Urothelium cell line (cell line): ENCODE measurements at regions not wholly inside any gene's neighbourhood (a gene's known extent, or its start where the extent isn't known, plus 50 kb on each side); places are given as distances from the start of the nearest gene placed in this dataset.
"Not testable (repeated sequence)": the region's sequence is repeated elsewhere in the genome, so short reads cannot be mapped to it uniquely, and the experiment has no call there.

Source experiments
- DNase-seq: peaks from one replicate; pipeline ENCODE4 v3.0.0; 2011; ENCODE audit warnings: low spot score, mixed read lengths
- FAIRE-seq: peaks from 2 replicates; lab custom pipeline; 2011; peaks lifted over from hg19 to GRCh38; lab: Jason Lieb, UNC

DNA sequence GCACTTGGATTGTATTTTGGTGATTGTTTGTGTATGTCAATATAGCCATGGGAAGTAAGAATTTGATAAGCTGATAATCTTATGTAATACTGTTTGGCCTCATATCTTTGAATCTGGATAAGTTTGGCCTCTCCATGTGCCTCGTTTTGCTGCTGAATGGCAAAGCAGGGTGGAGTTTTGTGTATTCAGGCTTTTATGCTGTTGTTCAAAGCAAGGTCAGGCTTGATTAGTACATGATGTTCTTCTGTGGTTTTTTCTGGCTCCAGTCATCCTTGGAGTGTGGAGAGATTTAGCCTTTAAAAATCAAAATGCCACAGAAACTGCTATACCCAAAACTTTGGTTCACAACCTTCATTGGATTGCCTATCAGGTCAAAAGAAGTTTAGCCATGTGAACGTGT, 728.9 kb upstream of the GJE1 start:
- FAIRE-seq = no peak

GRCh38 chr6:141403103-141403502, 729.6 kb upstream of the GJE1 start:
- no peak for FAIRE-seq
- no peak for DNase-seq

More for the DNA sequence above, 728.9 kb upstream of the GJE1 start:
- DNase-seq = no peak

- no peak for DNase-seq
- no peak for FAIRE-seq
Observed at GRCh38 chr6:141402489-141402888, 730.2 kb upstream of the GJE1 start.

DNA sequence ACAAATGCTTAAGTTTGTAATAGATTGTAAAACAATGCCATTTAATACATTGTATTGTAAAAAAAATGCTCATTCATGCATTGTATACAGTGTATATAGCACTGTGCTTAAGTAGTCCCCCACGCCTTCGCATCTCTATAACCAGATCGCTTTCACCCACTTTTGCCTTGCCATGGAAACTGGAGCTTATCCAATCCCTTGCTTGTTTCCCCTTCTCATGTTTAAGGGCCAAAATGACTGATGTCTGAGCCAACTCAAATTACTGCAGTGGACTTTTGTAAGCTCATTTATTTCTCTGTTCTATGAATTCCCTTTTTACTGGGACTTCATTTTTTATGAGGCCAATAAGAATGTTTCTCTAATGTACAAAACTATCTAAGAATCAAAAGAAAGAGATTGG, 730.9 kb upstream of the GJE1 start:
- DNase-seq (no peak), FAIRE-seq (no peak)

GRCh38 chr6:141401168-141401567, 731.6 kb upstream of the GJE1 start:
- DNase-seq (no peak), FAIRE-seq (no peak)

DNA sequence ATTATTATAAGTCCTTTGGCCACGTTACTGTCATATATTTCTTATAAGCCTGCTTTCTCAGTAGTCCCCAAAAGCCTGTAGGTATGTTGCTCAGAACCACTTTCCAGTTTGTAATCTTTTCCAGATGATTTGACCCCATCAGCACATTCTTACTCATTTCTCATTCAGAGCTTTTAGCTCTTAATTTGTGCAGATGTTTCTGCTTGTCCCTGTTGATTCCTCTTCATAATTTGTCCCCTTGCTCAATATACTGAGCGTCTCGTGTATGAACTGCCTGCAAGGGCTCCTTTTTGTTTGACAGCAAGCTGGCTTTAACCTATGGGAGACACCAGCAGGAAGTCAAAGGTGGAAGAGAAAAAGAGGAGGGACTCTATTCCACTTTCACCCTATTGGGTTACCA, 733.8 kb upstream of the GJE1 start:
- no peak for DNase-seq
- no peak for FAIRE-seq

DNA sequence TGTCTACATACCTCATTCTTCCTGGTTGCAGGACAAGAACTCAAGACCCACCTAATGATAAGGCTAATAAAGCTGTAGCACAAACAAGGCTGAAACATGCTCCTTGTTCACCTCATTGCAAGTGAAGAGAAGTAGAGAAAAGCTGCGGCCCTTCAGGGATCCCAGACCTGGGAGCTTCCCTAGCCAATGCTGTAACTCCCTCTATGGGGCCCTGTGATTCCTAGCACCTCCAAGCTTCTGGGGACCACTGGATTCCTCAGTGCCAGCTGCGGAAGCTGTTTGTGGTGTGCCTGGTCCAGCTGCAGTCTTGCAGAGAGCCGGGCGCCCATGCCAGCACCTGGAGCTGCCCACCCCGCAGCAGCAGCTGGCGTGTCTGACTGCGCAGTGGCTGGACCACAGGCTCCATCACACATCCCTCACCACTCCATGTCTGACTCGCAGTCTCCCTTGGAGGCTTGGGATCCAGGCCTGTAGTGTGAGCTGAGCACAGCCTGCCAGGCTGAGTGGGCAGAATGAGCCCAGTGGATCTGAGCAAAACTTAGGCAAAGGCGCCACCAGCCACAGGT, 737.2 kb upstream of the GJE1 start:
- DNase-seq (no peak), FAIRE-seq (no peak)

- FAIRE-seq = no peak
- no peak for DNase-seq
Observed at GRCh38 chr6:141394565-141395051, 738.1 kb upstream of the GJE1 start.

- FAIRE-seq (no peak), DNase-seq (no peak)
Observed at GRCh38 chr6:141394125-141394536, 738.6 kb upstream of the GJE1 start.

DNA sequence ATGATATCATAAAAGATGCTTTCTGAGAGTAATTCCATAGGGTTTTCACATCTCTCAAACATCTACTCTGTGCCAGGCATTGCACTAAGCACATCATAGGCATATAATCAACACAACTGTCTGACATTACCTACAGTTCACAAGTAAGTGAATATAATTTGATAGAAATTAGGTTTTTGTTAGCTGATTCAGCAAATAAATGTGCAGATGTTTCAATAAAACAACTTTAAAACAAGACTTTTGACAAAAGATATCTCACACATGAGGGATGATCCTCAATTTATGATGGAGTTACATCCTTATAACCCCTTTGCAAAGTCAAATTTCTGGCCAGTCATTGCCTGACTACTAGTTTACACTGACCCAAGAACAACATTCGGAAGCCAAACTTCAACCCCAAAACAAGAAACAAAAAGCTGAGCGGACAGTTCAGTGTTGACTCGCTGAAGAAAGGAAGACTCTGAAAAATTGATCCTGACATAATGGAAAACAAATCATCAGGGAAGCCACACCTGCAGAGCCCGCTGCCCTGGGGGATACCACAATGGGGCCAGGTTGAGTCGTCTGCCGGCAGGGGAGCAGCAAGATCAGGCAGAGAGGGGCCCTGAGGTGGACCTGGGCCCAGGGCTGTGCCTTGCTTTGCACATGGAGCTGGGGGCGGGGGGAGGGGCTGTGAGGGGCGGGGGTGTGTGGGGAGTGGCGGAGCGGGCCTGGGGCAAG, 739.2 kb upstream of the GJE1 start:
- FAIRE-seq (no peak), DNase-seq (no peak)

- not testable (repeated sequence) for FAIRE-seq, DNase-seq
Observed at GRCh38 chr6:141391135-141391534, 741.6 kb upstream of the GJE1 start.

- DNase-seq (no peak), FAIRE-seq (no peak)
Observed at GRCh38 chr6:141388666-141389065, 744.1 kb upstream of the GJE1 start.

DNA sequence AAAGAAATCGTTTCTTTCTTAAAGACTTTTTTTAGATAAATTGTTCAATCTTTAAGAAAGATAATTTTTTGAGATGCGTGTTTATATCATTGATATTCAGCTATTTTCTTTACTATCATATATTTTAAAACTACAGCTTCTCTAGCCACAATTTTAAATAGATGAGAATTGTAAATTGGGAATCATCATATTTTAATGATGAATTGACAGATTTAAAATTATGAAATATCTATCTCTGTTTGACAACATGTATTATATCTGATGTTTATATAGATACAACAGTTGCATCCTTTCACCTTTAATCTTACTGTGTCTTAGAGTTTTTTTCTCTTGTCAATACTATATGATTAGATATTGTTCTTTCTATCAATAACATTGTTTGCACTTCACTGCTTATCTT, 762.3 kb upstream of the GJE1 start:
- DNase-seq = no peak
- no peak for FAIRE-seq

DNA sequence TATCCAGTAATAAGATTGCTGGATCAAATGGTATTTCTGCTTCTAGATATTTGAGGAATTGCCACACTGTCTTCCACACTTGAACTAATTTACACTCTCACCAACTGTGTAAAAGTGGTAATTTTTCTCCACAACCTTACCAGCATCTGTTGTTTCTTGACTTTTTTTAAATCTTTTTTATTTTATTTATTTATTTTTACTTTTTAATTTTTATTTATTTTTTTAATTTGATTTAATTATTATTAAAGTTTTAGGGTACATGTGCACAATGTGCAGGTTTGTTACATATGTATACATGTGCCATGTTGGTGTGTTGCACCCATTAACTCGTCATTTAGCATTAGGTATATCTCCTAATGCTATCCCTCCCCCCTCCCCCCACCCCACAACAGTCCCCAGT, 765.9 kb upstream of the GJE1 start:
- FAIRE-seq, DNase-seq: not testable (repeated sequence)

DNA sequence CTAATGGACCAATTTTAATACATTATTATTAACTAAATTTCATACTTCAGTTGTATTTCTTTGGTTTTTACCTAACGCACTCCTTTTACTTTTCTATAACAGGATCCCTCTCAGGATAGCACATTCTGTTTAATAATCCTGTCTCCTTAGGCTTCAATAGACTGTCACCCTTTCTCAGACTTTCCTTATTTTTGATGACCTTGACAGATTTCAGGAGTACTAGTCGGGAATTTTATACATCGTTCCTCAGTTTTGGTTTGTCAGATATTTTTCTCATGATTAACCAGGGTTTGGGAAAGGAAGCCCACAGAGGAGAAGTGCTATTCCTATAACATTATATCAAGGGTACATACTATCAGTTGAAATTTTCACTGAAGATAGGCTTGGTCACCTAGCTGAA, 768.0 kb upstream of the GJE1 start:
- no peak for DNase-seq
- FAIRE-seq = no peak

GRCh38 chr6:141364232-141364631, 768.5 kb upstream of the GJE1 start:
- FAIRE-seq (no peak), DNase-seq (no peak)

DNA sequence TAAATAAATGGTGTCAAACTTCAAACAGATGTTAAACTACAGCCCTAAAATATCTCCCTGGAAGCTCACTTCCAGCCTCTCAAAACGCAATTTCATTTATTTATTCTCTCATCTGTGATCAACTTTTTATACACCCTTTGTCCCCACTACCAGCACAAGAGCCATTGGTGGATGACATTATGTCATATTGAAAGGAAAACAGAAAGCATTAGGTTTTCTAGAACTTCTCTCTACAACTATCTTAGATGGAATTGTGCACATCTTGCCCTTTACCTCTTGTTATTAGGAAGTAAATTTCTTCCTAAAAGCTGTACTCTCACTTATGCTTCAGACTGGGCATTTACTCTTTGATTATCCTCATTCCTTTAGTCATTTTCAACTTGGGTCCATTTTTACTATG, 771.2 kb upstream of the GJE1 start:
- DNase-seq (no peak), FAIRE-seq (no peak)

GRCh38 chr6:141359953-141360352, 772.8 kb upstream of the GJE1 start:
- FAIRE-seq = no peak
- no peak for DNase-seq

DNA sequence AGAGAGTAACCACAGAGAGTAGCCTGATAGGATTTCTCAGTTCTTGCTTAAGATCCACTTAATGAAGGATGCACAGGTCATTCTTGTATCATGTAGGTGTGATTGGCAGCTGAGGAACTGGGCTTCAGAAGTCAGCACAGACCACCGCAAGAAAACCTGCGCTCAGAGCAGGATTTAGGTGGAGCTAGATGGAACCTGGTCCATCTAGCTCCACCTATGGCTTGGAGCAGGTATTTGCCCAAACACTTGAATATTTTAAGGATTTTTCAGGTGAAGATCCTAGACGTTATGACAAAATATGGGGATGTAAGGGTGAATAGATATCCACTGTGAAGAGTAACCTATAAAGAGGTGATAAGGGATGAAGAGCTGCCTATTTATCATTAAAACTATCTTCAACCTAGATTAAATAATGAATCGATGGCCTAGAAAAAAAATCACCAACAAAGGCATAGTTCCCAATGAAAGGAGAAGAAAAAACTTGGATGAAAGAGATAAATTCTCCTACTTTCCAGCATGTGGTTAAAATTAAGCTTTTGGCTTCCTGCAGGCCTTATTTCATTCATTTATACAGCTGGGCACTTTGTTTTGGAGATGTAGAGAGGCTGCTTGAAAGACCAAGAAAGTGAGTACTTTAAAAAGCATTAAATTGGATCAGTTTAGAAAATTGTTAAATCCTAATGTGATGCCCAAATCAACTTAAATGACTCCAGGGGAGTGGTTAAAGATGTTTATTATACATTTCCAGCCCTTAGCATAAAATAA, 778.4 kb upstream of the GJE1 start:
- FAIRE-seq (no peak), DNase-seq (peak; percentile 1)

DNA sequence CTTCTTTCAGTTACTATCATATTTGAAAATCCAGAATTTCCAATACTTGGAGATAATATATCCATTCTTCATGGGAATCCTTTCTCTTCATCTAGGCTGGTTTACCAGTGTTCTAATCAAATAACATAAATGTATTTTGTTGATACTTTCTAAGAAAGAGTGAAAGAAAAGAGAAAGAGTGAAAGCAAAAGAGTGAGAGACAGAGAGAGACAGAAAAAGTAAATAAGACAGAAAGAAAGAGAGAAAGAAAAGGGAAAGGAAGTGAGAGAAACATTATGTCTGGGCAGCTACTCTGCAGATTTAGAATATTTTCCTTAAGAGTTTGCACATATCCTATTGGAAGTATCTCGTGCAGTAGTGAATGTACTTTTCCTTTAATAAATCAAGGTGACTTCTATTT, 781.0 kb upstream of the GJE1 start:
- no peak for FAIRE-seq

DNA sequence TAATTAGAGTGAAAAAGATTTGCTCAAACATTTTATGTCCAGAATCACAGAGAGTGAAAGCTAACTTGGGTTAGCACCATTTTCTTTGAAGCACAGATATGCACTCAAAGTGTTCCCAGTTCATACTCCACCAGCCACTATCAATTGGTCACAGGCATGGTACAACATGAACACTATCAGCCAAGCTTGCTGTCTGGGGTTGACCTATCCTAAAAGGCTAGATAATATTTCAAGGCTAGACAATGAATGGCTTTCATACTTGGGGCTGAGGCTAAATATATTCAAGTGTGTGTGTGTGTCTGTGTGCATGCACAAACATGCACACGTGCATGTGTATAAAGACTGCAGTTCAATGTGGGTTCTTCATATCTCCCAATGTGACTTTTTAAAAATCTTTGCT, 783.0 kb upstream of the GJE1 start:
- DNase-seq (no peak), FAIRE-seq (no peak)

More for the DNA sequence above, 781.0 kb upstream of the GJE1 start:
- no peak for DNase-seq
